Hematopoietic multipotent progenitor cell treated with erythropoietin and hydrocortisone succinate and interleukin-3 and kit ligand, for 8 days (in vitro differentiated cells): ENCODE measurements at regions not wholly inside any gene's neighbourhood (a gene's known extent, or its start where the extent isn't known, plus 50 kb on each side); places are given as distances from the start of the nearest gene placed in this dataset.

Experiments
- DNase-seq: peaks from one replicate; pipeline ENCODE4 v3.0.0-alpha.2; 2015

GRCh38 chr4:100839712-100840111, 321.9 kb upstream of the EMCN start:
- DNase-seq: no peak

DNA sequence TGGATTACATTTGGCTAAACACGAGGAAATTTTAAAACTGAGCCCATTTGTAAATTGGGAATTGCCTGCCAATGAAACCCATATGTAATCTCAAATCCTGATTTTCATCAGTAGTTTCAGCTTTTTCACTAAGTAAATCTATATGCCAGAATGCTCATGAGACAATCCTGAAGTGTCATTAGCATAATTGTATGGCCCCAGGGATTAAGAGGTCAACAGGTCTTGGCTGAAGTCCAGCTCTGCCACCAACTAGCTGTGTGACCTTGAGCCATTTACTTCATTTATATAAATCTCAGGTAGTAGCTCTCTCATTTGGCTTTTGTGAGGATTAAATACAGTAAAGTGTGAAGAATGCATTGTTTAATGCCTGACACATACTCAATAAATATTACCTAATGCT, 320.5 kb upstream of the EMCN start:
- no peak for DNase-seq

- no peak for DNase-seq
Measured at GRCh38 chr4:100836929-100837328, 319.1 kb upstream of the EMCN start.

DNA sequence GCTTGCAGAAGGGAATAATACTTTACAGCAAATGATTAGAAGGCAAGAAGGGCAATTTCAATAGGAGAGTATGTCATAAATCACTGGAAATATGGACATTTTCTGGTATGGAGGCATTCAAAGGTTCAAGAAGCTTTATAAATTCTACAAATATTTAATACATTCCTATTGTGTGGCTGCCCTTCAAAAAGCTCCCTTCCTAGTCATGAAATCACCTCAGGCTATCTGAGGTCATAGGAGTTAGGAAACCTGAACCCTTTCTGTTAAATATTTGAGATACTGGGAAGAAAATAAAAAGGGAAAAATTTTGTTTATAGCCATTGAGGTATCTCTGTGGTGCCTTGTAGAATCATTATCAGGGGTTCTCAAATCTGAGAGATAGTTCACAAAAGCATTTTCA, 316.8 kb upstream of the EMCN start:
- DNase-seq: no peak

- no peak for DNase-seq
Measured at GRCh38 chr4:100833906-100834305, 316.1 kb upstream of the EMCN start.

DNA sequence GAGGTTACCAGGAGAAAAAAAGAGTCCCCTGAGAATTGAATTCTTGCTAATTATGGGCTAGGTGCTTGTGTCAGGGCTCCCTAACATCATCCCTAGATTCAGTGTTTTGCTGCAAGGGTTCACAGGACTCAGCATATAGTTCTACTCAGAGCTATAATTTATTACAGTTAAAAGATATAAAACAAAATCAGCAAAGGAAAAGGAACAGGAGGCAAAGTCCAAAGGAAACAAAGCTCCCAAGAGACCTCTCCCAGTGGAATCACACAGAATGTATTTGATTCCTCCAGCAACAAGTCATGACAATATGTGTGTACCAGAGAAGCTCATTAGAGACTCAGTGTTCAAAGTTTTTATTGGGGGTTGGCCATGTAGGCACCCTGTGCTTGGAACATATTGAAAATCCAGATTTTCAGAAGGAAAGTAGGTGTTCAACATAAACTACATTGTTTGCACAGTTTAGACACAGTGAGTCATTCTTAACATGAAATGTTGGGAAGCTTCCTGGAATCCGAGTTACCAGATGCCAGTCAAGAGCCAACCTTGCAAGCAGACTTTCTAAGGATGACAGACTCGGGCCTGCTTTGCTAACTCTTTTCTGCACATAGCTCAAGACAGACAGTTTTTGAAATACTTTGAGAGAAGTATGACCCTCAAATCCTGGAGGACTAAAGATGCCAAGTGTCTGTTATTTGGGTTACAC, 311.3 kb upstream of the EMCN start:
- DNase-seq: no peak

DNA sequence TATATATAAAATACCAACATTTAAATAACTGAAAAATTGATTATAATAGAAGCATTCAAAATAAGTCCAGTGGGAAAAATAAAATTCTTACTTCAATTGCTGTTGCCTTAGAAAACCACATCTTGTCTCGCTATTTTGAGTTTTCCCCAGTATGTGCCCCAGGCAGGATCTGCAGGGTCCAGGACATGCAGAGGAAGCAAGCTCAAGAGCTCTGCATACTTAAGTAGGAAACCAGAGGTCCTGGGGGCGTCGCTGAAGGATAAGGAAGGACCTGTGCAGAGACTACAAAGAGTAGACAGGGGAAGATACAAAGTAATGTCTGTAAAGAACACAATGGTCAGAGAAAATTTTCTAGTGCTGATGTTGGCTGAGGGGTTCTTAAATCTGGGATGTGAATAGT, 310.5 kb upstream of the EMCN start:
- DNase-seq: no peak

DNA sequence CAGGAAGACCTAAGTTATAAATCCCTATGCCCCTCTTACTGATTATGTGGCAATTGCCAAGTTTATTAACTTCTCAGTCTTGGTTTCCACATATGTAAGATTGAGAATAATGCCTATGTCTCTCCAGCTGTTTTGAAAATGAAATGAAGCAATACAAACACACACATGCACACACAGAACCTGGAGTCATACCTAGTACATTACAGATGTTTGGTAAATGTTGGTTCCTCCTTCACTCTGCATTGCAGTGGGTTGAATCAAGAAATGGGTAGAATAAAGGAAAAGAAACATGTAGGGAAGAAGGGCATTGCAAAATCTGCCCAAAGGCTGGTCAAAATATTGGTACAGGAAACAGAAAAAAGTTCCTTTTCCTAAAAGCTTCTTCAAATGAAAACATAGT, 309.9 kb upstream of the EMCN start:
- no peak for DNase-seq

DNA sequence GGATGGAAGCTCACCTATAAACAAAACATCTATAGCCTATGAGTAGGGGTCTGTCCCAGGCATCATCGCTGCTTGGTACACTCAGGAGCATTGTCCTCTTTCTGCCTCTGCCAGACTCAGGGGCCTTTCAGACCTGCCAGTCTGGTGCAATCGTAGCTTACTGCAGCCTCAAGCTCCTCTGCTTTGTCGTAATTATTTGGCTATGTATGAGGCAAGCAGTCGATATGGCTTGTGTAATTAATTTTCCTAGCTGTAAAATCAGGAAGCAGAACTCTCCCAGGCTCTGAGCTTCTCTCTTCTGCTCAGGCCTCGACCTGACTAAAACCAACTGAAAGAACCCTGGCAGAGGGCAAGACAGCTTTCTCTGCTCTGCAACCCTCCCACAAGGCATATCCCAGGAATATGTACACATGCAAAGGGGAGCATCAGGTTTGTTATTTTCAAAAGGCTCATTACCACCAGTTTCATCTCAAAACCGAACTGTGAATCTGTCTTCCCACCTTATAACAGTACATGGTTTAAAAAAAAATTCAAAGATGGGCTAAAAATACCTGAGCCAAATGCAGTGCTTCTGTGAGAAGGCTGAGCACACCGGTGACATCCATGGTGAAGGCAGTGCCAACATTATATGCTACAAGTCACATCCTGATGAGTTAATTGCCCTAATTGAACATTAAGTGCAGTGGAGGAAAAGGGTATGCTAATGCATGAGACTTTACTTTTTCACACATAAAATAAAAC, 309.2 kb upstream of the EMCN start:
- no peak for DNase-seq

DNA sequence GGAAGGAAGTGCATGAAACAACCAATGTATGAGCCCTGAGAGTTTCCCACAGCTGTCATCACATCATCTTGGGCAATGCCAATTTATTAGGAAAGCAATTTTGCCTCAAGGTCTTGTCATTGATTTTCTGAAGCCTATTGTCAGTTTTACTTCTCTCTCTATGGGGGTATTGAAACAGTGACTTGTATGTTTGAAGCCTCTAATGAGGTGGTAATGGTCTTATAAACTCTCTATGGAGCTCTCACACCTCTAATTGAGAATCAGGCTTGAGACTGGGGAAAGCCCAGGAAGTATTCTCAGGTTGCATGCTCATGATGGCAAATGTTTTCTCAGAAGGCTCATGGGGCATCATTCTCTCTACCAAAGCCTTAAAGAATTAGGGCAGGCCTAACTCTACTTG, 308.2 kb upstream of the EMCN start:
- DNase-seq: no peak

DNA sequence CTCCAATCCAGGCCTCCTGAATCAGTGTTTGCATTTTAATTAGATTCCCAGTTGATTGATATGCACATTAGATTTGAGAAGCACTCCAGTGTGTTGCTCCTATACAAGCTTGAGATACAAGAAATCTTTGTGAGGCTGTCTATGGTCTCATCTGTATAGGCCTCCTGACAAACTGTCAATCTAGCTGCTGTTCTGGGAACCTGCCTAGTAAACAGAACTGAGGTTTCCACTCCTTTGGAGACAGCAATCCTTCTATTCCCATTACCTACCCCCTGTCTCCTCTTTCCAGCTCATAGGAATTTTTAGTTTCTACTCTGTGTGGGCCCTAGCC, 306.1 kb upstream of the EMCN start:
- DNase-seq: no peak

GRCh38 chr4:100823066-100823992, 305.5 kb upstream of the EMCN start:
- DNase-seq: no peak

DNA sequence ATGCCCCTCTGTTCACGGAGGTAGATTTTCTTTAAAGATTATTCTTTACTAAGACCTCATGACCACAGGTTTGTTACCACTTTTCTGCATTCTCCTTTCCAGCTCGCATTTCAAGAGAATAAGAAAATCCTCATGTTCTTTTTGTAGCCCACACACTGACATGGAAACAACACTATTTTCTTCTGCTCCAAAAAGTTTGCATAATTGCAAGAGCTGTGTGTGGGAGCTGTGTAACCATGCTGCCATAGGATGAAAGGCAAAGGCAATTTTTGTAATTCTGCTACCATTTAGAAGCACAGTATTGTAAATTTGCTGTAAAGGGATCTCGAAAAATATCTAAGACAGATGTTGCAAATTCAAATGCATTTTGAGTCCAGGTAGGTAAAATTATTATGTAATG, 302.4 kb upstream of the EMCN start:
- no peak for DNase-seq

DNA sequence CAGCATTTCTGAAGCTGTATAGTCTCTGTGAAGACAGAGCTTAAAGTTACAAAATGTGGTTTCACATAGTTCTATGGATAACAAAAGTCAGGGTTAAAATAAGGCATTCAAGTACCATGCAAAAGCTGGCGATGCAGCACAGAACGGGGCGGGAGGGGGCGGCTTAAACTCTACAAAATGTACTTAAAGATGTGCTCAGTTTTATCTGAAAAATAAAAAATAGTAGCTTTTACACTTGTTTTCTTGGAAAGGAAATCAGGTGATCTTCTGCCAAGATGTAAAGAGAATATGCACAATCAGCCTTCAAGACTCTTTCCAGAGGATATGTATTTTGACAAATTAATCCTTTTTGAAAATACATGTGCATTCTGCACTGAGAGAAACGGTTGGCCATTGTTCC, 301.7 kb upstream of the EMCN start:
- no peak for DNase-seq

DNA sequence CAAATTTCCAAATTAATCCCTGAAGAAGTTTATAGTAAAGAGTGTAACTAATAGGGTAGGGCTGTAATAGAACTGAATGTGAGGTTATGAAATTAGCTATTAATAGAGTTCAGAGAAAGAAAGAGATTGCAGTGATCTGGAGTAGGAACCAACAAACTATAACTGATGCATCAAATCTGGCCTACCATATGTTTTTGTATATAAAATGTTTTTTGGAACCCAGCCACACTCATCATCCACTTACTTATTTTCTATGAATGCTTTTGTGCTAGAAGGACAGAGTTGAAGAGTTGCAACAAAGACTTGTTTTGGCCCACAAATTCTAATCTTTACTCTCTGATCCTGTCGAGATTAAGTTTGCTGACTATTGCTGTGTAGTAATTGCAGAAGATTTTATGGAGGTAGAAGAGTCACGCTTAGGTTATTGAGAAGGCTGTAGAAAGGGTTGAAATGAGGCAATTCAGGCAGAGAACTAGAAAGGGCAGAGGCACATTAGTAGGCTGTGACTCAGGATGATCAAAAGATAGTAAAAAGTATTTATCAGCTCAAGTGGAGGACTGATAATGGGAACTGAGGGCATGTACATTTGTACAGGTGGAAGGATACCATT, 298.7 kb upstream of the EMCN start:
- DNase-seq: no peak

DNA sequence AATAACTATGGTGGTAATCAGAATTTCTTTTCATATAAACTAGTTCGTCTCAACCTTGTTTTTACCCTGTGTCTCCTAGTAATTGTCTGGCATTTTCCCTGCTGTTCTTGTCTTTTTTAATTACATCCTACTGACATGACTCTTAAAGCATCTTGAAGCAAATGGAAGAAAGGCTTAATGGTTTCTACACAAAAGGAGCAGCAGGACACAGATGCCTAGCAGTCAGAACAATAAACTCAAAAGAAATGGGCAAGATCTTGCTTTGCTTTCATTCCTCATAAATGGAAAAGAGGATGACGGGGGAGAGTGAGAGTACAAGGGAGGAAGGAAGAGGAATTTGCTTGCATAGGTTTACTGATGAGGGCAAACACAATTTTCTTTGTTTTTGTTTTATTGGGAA, 293.2 kb upstream of the EMCN start:
- no peak for DNase-seq

GRCh38 chr4:100809506-100809905, 291.7 kb upstream of the EMCN start:
- no peak for DNase-seq

DNA sequence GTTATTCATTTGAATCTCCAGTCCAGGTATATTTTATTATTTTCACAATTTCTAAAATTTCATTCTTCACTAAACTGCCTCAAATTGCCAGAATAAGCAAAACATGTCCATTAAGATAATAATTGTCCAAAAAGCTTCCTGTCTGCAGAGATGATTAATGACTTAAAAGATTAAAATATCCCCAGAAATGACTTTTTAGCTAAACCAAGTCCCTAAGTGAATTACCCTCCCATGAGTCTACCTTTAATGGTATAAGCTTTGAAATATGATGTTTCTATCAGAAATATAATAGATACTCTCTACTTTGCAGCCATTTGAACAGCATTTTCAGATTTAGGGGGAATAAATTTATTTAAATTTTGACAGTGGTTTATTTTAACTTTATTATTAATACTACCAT, 289.2 kb upstream of the EMCN start:
- no peak for DNase-seq

- DNase-seq: no peak
Measured at GRCh38 chr4:100805538-100805937, 287.7 kb upstream of the EMCN start.

- no peak for DNase-seq
Measured at GRCh38 chr4:100804576-100805360, 286.9 kb upstream of the EMCN start.

GRCh38 chr4:100803751-100804150, 285.9 kb upstream of the EMCN start:
- DNase-seq: no peak

DNA sequence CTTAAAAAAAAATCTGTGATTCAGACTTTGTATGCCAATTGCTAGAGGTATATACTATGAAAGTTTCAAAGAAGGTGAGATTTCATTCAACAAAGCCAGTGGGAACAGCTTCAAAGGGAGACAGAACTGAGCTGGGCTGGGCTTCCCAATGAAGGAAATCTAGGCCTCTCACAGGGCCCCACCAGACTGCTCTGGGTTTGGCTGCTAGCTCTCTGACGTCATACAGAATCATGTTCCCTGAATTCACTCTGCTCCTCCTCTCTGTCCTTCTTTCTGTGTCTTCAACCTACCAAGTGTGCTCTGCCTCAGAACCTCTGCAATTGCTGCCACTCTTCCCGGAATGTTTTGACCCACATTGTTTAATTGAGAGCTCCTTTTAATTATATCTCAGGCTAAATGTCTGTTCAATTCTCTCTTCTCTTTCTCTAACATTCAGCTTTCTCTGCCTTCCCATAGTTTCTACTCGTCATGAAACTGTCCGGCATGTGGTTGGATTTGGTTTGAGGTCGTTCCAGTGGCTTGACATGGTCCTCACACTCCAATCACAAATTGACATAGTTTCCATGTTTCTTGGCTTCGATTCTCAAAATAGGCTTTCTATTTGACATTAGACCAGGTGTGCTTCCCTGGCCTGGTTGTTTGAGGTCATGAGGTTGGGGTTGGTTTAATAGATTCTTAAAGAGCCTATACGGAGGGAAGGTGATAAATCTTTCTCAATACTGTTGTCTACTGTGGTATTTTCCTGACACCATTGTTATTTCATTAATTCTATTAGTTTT, 282.1 kb upstream of the EMCN start:
- no peak for DNase-seq
